Daoy (cell line): ENCODE measurements at regions not wholly inside any gene's neighbourhood (a gene's known extent, or its start where the extent isn't known, plus 50 kb on each side); places are given as distances from the start of the nearest gene placed in this dataset.

ENCODE experiments used
- DNase-seq: peaks from one replicate; pipeline ENCODE4 v3.0.0-alpha.2; 2015; ENCODE audit warnings: low read depth

- no peak for DNase-seq
These were observed 580.6 kb upstream of the TBX3 start for GRCh38 chr12:115264605-115265004.

DNA sequence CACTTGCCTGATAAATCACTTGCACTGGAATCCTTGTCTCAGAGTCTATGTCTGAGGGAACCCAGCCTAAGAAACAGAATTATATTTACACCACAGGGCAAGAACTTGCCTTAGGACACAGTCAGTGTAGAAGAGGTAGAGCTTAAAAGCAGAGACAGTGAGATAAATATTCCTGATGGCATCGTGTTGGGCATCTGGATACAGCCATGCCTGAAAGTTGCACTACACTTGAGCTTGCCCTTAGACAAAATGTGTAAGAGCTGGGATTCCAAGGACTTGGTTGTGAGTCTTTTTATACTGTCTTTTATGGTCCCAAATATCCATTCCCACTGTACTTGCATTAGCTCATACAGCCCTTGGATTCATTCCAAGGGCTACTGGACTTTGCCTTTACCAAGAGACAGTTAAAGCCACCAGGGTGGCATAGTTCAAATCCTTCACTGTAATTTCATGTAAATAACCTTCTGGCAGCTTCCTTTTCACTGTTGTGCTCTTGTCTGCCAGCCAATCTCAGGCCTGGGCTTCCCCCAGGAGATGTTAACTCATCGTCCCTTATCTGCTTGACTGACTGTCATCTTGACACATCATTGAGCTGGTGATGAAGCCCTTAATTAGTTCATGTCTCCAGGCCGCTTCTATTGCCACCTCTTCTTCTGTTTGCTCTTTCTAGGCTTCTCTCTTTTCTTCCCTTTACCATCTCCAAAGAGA, 577.9 kb upstream of the TBX3 start:
- peak; percentile 42 for DNase-seq

GRCh38 chr12:115260762-115261675, 577.0 kb upstream of the TBX3 start:
- DNase-seq, result no peak

DNA sequence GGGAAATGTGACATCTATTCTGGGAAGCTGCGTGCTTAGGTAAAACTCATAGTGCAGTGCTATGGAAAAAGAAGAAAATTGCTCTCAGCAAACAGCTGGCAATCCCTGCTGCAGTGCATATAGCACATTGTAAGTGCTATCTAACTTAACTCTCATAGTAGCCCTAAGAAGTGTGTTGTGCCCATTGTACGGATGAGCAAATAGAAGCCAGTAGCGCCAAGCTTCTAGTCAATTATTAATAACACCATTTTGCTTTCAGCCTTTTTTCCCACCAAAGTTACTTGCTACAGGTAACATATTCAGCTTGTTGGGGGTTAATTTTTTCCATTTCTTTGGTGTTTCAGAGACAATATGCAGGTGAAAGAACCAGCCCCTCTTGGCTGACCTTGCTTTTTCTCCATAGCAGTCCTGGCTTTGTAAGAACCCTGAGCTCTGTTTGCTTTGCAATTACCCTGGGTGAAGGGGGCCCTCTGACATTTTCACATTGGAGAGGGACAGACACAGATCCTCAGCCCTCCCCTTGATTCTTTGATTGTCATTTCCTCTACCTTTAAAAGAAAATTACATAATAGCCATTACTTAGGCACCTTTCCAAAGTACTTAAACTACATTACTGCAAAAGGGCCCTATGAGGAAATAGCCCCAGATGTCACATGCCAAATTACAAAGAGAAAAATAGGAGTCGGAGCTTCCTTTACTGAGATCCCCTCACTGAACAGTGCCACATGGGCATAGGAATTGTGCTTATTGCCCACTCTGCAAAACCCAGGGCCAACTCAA, 576.2 kb upstream of the TBX3 start:
- no peak for DNase-seq

GRCh38 chr12:115257791-115258190, 573.8 kb upstream of the TBX3 start:
- DNase-seq, result no peak

GRCh38 chr12:115255962-115256361, 572.0 kb upstream of the TBX3 start:
- no peak for DNase-seq

GRCh38 chr12:115255257-115255656, 571.3 kb upstream of the TBX3 start:
- no peak for DNase-seq

DNA sequence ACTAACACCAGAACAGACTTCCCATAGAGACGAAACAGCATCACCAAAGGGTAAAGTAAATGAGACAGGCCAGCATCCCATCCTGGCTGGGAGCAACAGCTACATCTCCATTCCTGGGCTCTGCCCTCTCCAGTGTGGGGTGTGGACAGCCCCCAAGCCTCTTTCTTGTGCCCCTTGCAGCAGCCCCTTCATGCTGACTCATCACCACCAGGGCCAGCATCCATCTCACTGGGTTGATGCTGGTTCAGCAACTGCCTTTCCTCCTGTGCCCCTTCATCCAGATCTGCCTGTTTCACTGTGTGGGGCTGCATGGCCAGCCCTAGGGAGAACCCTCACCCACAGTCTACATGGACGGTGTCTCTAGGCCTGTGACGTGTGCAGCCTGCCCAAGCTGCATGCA, 569.1 kb upstream of the TBX3 start:
- DNase-seq, result no peak

DNA sequence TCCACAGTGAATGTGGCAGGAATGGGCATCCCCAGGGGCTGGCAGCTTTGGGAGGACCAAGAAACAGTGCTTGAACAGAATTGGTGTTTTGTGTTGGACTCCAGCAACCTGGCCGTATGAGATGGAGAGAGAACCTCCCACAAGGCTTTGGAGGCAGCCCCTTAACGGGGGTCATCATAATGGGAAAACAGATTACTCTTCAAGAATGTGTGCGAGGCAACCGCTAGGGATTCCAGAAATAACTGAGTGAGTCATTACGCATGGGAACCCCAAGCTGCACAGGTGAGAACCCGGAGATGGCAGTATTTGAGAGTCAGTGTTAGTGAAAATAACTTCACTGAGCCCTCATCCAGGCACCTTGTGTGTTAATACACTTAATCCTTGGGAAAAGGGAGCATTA, 567.8 kb upstream of the TBX3 start:
- DNase-seq, result peak; percentile 42

- no peak for DNase-seq
These were observed 565.8 kb upstream of the TBX3 start for GRCh38 chr12:115249671-115250278.

DNA sequence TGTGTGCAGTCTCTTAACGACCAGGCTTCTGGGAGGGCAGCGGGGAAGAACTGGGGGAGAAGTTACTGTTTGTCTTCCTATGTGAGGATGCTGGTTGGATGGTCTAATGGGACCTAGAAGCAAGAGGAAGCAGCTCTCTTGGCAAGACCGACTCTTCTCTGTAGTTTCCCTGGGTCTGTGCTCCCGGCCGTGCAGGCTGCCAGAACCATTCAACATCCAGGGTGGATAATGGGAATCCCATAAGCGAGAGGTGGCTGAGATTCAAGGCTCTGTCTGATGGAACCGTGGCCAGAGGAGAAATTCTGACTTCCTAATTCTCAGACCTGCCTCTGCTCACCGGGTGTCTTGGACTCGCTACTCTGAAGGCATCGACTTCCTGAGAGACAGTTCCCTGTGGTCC, 561.0 kb upstream of the TBX3 start:
- no peak for DNase-seq

- no peak for DNase-seq
These were observed 560.1 kb upstream of the TBX3 start for GRCh38 chr12:115243933-115244628.

- no peak for DNase-seq
These were observed 556.3 kb upstream of the TBX3 start for GRCh38 chr12:115240251-115240650.

- DNase-seq, result no peak
These were observed 551.9 kb upstream of the TBX3 start for GRCh38 chr12:115235880-115236279.

DNA sequence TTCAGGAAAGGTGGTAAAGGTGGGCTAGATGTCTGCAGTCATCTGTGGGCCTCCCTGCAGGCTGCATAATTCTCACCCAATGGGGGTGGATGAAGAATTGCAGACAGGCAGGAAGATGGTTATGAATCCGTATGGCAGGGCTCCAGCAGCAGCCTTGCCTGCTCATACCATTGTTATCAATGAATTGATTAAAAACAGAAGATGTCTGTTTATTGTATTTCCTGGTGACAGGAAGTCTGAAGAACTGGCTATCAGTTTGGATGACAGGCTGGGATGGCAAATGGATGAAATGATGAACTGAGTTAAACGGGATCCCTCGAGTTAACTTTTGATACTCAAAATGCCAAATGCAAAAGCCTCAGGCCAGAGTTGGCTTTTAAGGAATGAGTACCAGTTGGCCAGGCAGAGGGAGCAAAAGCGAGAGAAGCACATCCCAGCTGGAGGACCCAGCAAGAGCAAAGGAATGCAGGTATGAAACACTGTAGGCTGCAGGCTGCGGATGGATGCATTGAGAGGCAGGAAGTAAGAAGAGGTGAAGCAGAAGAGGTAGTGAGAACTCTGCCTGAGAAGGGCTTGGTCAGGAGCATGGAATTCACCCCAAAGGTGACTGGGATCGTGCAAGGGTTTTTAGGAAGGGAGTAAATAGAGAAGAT, 550.0 kb upstream of the TBX3 start:
- DNase-seq, result no peak

DNA sequence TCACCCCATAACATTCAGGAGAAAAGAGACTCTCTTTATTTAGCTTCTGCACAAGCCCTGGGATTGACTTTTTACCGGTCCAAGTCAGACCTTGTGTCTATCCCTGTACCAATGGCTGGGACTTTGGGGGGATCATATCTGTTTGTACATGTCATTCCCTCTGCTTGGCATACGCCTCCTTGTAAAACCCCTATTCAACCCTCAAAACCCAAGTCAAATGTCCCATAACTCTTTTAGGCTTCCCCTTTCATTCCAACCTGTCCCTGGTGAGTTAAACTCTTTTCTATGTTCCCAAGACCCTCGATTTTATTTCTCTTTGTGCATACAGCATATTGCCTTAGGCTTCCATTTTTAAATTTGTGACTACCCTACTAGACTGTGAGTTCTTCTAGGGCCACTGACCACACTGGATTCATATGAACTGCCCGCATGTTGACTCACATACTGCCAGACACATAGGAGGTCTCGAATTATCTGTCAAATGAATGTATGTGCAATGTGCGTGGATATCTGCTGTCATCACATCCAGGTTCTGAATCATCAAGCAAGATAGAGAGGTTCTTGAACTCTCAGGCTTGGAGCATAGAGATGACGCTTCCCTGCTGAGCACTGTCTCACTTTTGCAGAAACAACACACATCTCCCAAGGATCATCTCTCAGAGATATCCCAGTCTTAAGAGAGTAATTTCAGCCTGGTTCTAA, 548.6 kb upstream of the TBX3 start:
- peak; percentile 70 for DNase-seq

DNA sequence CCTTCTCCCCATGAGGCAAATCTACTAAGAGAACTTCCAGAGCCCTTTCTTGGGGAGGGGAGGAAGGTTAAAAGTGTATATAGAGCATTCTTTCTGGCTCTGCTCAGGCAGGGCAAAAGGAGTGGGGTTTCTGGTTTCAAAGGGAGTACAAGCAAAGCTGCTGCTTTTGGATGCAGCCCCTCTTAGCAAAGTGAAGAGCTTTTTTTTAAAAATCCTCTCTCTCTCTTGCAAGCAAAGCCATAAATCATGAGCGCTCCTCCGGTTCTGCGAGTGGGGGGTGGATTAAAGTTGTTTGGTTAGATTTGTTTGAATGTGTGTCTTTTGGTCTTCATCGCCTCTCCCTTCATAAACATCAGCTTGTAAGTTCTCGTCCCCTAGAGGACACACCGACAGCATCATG, 546.6 kb upstream of the TBX3 start:
- DNase-seq, result no peak

GRCh38 chr12:115229517-115229916, 545.5 kb upstream of the TBX3 start:
- no peak for DNase-seq

GRCh38 chr12:115228434-115228833, 544.5 kb upstream of the TBX3 start:
- no peak for DNase-seq

DNA sequence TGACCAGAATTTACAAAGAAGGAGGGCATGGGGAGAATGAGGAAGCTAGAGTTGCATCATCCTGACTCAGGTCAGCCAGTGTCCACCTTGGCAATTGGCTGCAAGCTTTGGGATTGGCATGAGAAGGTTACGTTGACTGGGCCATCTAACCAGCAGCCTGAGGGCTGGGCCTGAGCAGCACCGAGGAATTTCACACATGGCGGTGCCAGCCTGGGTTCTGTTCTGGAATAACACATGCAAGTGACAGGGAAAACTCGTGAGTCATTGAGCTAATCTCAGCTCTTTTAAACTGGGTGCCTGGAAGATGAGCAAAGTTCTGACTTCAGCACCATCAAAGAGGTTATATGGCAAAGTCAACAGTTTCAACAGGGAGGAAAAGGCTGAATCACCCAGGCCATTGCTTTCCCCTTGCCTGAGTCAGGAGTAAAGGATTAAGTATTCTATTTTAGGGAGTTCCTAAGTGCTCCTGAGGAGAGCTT, 543.2 kb upstream of the TBX3 start:
- DNase-seq, result peak; percentile 85
